NCI-H2029 (cell line): ENCODE measurements at regions not wholly inside any gene's neighbourhood (a gene's known extent, or its start where the extent isn't known, plus 50 kb on each side); places are given as distances from the start of the nearest gene placed in this dataset.

Experiments
- DNase-seq: peaks from one replicate; lab custom pipeline; 2025; lab: John Stamatoyannopoulos, UW

GRCh38 chr14:106850913-106851825 lies 1324.8 kb downstream of the TMEM121 start:
- DNase-seq = no peak

- DNase-seq = peak; percentile 81
Measured at GRCh38 chr14:106872611-106873446, 1346.4 kb downstream of the TMEM121 start.

- DNase-seq = no peak
Measured at GRCh38 chr14:106874350-106874749, 1348.0 kb downstream of the TMEM121 start.

GRCh38 chr14:106875503-106875902 lies 1349.1 kb downstream of the TMEM121 start:
- no peak for DNase-seq

GRCh38 chr14:106876711-106877110 lies 1350.3 kb downstream of the TMEM121 start:
- DNase-seq = no peak

GRCh38 chr14:106877517-106877916 lies 1351.1 kb downstream of the TMEM121 start:
- no peak for DNase-seq

- DNase-seq = peak; percentile 16
Measured at GRCh38 chr14:106879241-106879640, 1352.9 kb downstream of the TMEM121 start.

GRCh38 chr14:106883218-106883692 lies 1356.9 kb downstream of the TMEM121 start:
- no peak for DNase-seq
